Left lung (tissue), 4 donors: ENCODE measurements at regions not wholly inside any gene's neighbourhood (a gene's known extent, or its start where the extent isn't known, plus 50 kb on each side); places are given as distances from the start of the nearest gene placed in this dataset.

ENCODE experiments used
- ATAC-seq: fragments of 200-7000 bp; cut with Tn5 transposase; one replicate; pipeline ENCODE4 v1.9.1; 2020; ENCODE audit warnings: moderate library complexity
- DNase-seq, 4 donors: peaks; one replicate each; pipeline ENCODE4 v3.0.0-alpha.2; 2013 to 2020
- H3K27ac ChIP-seq, 2 donors: fragments of 200-600 bp; sonication (generic) in 1 of 2; one replicate each; pipeline versions ENCODE4 v1.5.0 to v1.8.0; 2020 to 2021
- H3K27me3 ChIP-seq, 2 donors: fragments of 200-600 bp; sonication (generic) in 1 of 2; one replicate each; pipeline versions ENCODE4 v1.5.0 to v1.8.0; 2020 to 2021
- H3K36me3 ChIP-seq, 2 donors: fragments of 200-600 bp; sonication (generic) in 1 of 2; one replicate each; pipeline versions ENCODE4 v1.5.0 to v1.8.0; 2020 to 2021
- H3K4me1 ChIP-seq, 2 donors: fragments of 200-600 bp; one replicate each; pipeline ENCODE4 v1.8.0; 2021
- H3K4me3 ChIP-seq, 2 donors: fragments of 200-600 bp; sonication (generic) in 1 of 2; one replicate each; pipeline versions ENCODE4 v1.5.0 to v1.8.0; 2020 to 2021; ENCODE audit warnings: mild to moderate bottlenecking in 1 of 2
- H3K9me3 ChIP-seq, 2 donors: fragments of 200-600 bp; sonication (generic) in 1 of 2; one replicate each; pipeline versions ENCODE4 v1.5.0 to v1.8.0; 2020 to 2021
- CTCF ChIP-seq, 2 donors: fragments of 200-600 bp; sonication (generic) in 1 of 2; IDR thresholded peaks; one replicate each; pipeline versions ENCODE4 v1.5.0 to v1.8.0; 2021; ENCODE audit warnings: antibody characterized with exemption in 2 of 2
- intact Hi-C, 2 donors: fragments of 100-400 bp; cut with DNase I; formaldehyde crosslinking; loops; one replicate each; pipeline versions ENCODE4 v1.11.2 to v1.14.2; 2022
- donor health status: DM: no; HTN: yes; CAD: no.
- donor health status: DM: no; HTN: no; CAD: no.

- no peak overlapping the region for H3K4me3 ChIP-seq
Measured at GRCh38 chr13:34431827-34432581, 510.1 kb upstream of the NBEA start.

GRCh38 chr13:34435338-34435737 is 506.7 kb upstream of the NBEA start:
- Histone ChIP-seq H3K9me3 (no peaks in the 10 kb centered on the region), H3K36me3 (no peaks in the 10 kb centered on the region), H3K27me3 (no peaks in the 10 kb centered on the region), H3K27ac (no peak overlapping the region), H3K4me3 (no peak overlapping the region), H3K4me1 (no peaks in the 10 kb centered on the region)
- intact Hi-C loops = no loop called here
- TF ChIP-seq CTCF (IDR thresholded peaks at IDR 0.05) = no peak
- no peak for DNase-seq
- ATAC-seq = peak; percentile 49

More at GRCh38 chr13:34431827-34432581, 510.1 kb upstream of the NBEA start:
- H3K4me1 ChIP-seq = no peaks in the 10 kb centered on the region
- no peak for ATAC-seq
- no peaks in the 10 kb centered on the region for H3K9me3 ChIP-seq
- H3K27me3 ChIP-seq = no peaks in the 10 kb centered on the region
- DNase-seq = no peak
- H3K27ac ChIP-seq = no peak overlapping the region
- TF ChIP-seq CTCF (IDR thresholded peaks at IDR 0.05) = no peak
- intact Hi-C loops = no loop called here
- no peaks in the 10 kb centered on the region for H3K36me3 ChIP-seq

GRCh38 chr13:34437873-34438272 is 504.2 kb upstream of the NBEA start:
- intact Hi-C loops = no loop called here
- Histone ChIP-seq H3K36me3 (no peaks in the 10 kb centered on the region), H3K4me3 (no peak overlapping the region), H3K27me3 (no peaks in the 10 kb centered on the region), H3K4me1 (no peaks in the 10 kb centered on the region), H3K9me3 (no peaks in the 10 kb centered on the region), H3K27ac (no peak overlapping the region)
- no peak for DNase-seq
- no peak for ATAC-seq
- no peak for TF ChIP-seq CTCF (IDR thresholded peaks at IDR 0.05)

- TF ChIP-seq CTCF (IDR thresholded peaks at IDR 0.05) = no peak
- Histone ChIP-seq H3K9me3 (peaks cover 0 to 5% of the 10 kb centered on the region in 2 donors), H3K27me3 (no peaks in the 10 kb centered on the region), H3K4me3 (no peak overlapping the region), H3K36me3 (no peaks in the 10 kb centered on the region), H3K4me1 (no peaks in the 10 kb centered on the region), H3K27ac (no peak overlapping the region)
- intact Hi-C loops = no loop called here
- no peak for DNase-seq
- ATAC-seq = no peak
Measured at GRCh38 chr13:34452831-34453230, 489.2 kb upstream of the NBEA start.

GRCh38 chr13:34458756-34459715 is 483.0 kb upstream of the NBEA start:
- DNase-seq (peak in 2 of 4 donors; percentile 45 to 48), ATAC-seq (no peak)
- Histone ChIP-seq H3K4me1 (no peaks in the 10 kb centered on the region), H3K4me3 (no peak overlapping the region), H3K36me3 (no peaks in the 10 kb centered on the region), H3K27me3 (no peaks in the 10 kb centered on the region), H3K9me3 (peaks cover 0 to 9% of the 10 kb centered on the region in 2 donors), H3K27ac (no peak overlapping the region)
- TF ChIP-seq CTCF (IDR thresholded peaks at IDR 0.05) = no peak
- intact Hi-C loops = no loop called here
